ENCODE measurements at regions not wholly inside any gene's neighbourhood (a gene's known extent, or its start where the extent isn't known, plus 50 kb on each side); places are given as distances from the start of the nearest gene placed in this dataset.
"Not testable (repeated sequence)": the region's sequence is repeated elsewhere in the genome, so short reads cannot be mapped to it uniquely, and the experiment has no call there.

- not testable (repeated sequence) for TF ChIP-seq EZH2 (IDR thresholded peaks at IDR 0.05; ENCODE audit: borderline replicate concordance); CTCF (IDR thresholded peaks at IDR 0.05; ENCODE audit: poor library complexity)
These were observed 2414.0 kb upstream of the PCDH20 start for GRCh38 chr13:63829609-63830008.

Measured in hepatocyte (in vitro differentiated cells).